ENCODE measurements at regions not wholly inside any gene's neighbourhood (a gene's known extent, or its start where the extent isn't known, plus 50 kb on each side); places are given as distances from the start of the nearest gene placed in this dataset.
"Not testable (repeated sequence)": the region's sequence is repeated elsewhere in the genome, so short reads cannot be mapped to it uniquely, and the experiment has no call there.

GRCh38 chr5:131042021-131042789 is 122.9 kb downstream of the HINT1 start:
- Mint-ChIP-seq H3K27ac (no peak overlapping the region), H3K4me1 (ENCODE audit: low read depth in 2 of 2) (no peaks in the 10 kb centered on the region), H3K4me3 (no peak overlapping the region), H3K27me3 (peaks cover 5 to 8% of the 10 kb centered on the region in 2 donors), H3K9me3 (peaks cover 0 to 7% of the 10 kb centered on the region in 2 donors), H3K36me3 (ENCODE audit: insufficient read depth) (no peaks in the 10 kb centered on the region)
- no peak for DNase-seq
- ATAC-seq (replicated peaks) = no peak

GRCh38 chr5:131023498-131023865 is 141.6 kb downstream of the HINT1 start:
- Mint-ChIP-seq H3K36me3 (ENCODE audit: insufficient read depth) (no peaks in the 10 kb centered on the region), H3K9me3 (no peaks in the 10 kb centered on the region), H3K4me3 (no peak overlapping the region), H3K27me3 (no peaks in the 10 kb centered on the region), H3K27ac (no peak overlapping the region), H3K4me1 (ENCODE audit: low read depth in 2 of 2) (peaks cover 0 to 2% of the 10 kb centered on the region in 2 donors)
- DNase-seq = no peak
- ATAC-seq (replicated peaks) = no peak

- Mint-ChIP-seq H3K9me3 (no peaks in the 10 kb centered on the region), H3K4me1 (ENCODE audit: low read depth in 2 of 2) (peaks cover 0 to 2% of the 10 kb centered on the region in 2 donors), H3K36me3 (ENCODE audit: insufficient read depth) (no peaks in the 10 kb centered on the region), H3K4me3 (no peak overlapping the region), H3K27me3 (peaks cover 0 to 3% of the 10 kb centered on the region in 2 donors), H3K27ac (no peak overlapping the region)
- ATAC-seq (replicated peaks) (no peak), DNase-seq (no peak)
Measured at GRCh38 chr5:131022811-131023497, 142.1 kb downstream of the HINT1 start.

- Mint-ChIP-seq H3K4me1 (ENCODE audit: low read depth in 2 of 2) (peaks cover 6 to 7% of the 10 kb centered on the region in 2 donors), H3K4me3 (no peak overlapping the region), H3K36me3 (ENCODE audit: insufficient read depth) (no peaks in the 10 kb centered on the region), H3K9me3 (no peaks in the 10 kb centered on the region), H3K27me3 (peaks cover 6 to 10% of the 10 kb centered on the region in 2 donors), H3K27ac (no peak overlapping the region)
- DNase-seq (no peak), ATAC-seq (replicated peaks) (no peak)
Measured at GRCh38 chr5:131021646-131022045, 143.4 kb downstream of the HINT1 start.

GRCh38 chr5:131019601-131020315 is 145.3 kb downstream of the HINT1 start:
- H3K9me3 Mint-ChIP-seq = no peaks in the 10 kb centered on the region
- no peak for DNase-seq
- H3K27ac Mint-ChIP-seq = no peak overlapping the region
- ATAC-seq (replicated peaks) = no peak
- H3K4me1 Mint-ChIP-seq (ENCODE audit: low read depth in 2 of 2) = peaks cover 7% of the 10 kb centered on the region in 2 donors
- no peak overlapping the region for H3K4me3 Mint-ChIP-seq
- peaks cover 9 to 10% of the 10 kb centered on the region in 2 donors for H3K27me3 Mint-ChIP-seq
- H3K36me3 Mint-ChIP-seq (ENCODE audit: insufficient read depth) = no peaks in the 10 kb centered on the region

- ATAC-seq (replicated peaks) (no peak), DNase-seq (no peak)
- H3K27me3 Mint-ChIP-seq = peaks cover 9 to 10% of the 10 kb centered on the region in 2 donors
- no peaks in the 10 kb centered on the region for H3K36me3 Mint-ChIP-seq (ENCODE audit: insufficient read depth)
- no peak overlapping the region for H3K27ac Mint-ChIP-seq
- H3K9me3 Mint-ChIP-seq = no peaks in the 10 kb centered on the region
- H3K4me1 Mint-ChIP-seq (ENCODE audit: low read depth in 2 of 2) = peaks cover 7% of the 10 kb centered on the region in 2 donors
- no peak overlapping the region for H3K4me3 Mint-ChIP-seq
Measured at GRCh38 chr5:131019111-131019510, 145.9 kb downstream of the HINT1 start.

- Mint-ChIP-seq H3K27ac (no peak overlapping the region), H3K4me1 (ENCODE audit: low read depth in 2 of 2) (no peaks in the 10 kb centered on the region), H3K4me3 (no peak overlapping the region), H3K9me3 (no peaks in the 10 kb centered on the region), H3K36me3 (ENCODE audit: insufficient read depth) (no peaks in the 10 kb centered on the region), H3K27me3 (peaks cover 35% of the 10 kb centered on the region in 2 donors)
- ATAC-seq (replicated peaks) (no peak), DNase-seq (no peak)
Measured at GRCh38 chr5:131008329-131008728, 156.7 kb downstream of the HINT1 start.

- H3K36me3 Mint-ChIP-seq (ENCODE audit: insufficient read depth) = no peaks in the 10 kb centered on the region
- no peaks in the 10 kb centered on the region for H3K9me3 Mint-ChIP-seq
- no peak for DNase-seq
- no peak overlapping the region for H3K4me3 Mint-ChIP-seq
- H3K27ac Mint-ChIP-seq = no peak overlapping the region
- peaks cover 35% of the 10 kb centered on the region in 2 donors for H3K27me3 Mint-ChIP-seq
- no peak for ATAC-seq (replicated peaks)
- H3K4me1 Mint-ChIP-seq (ENCODE audit: low read depth in 2 of 2) = no peaks in the 10 kb centered on the region
Measured at GRCh38 chr5:131005963-131006684, 158.9 kb downstream of the HINT1 start.

GRCh38 chr5:131001507-131001906 is 163.5 kb downstream of the HINT1 start:
- Mint-ChIP-seq H3K27me3 (peaks cover 21 to 33% of the 10 kb centered on the region in 2 donors), H3K4me1 (ENCODE audit: low read depth in 2 of 2) (no peaks in the 10 kb centered on the region), H3K9me3 (no peaks in the 10 kb centered on the region), H3K27ac (no peak overlapping the region), H3K36me3 (ENCODE audit: insufficient read depth) (no peaks in the 10 kb centered on the region), H3K4me3 (no peak overlapping the region)
- ATAC-seq (replicated peaks) (no peak), DNase-seq (no peak)

- DNase-seq = no peak
- peaks cover 13 to 21% of the 10 kb centered on the region in 2 donors for H3K27me3 Mint-ChIP-seq
- no peak for ATAC-seq (replicated peaks)
- no peak overlapping the region for H3K4me3 Mint-ChIP-seq
- H3K9me3 Mint-ChIP-seq = no peaks in the 10 kb centered on the region
- H3K27ac Mint-ChIP-seq = no peak overlapping the region
- H3K36me3 Mint-ChIP-seq (ENCODE audit: insufficient read depth) = no peaks in the 10 kb centered on the region
- no peaks in the 10 kb centered on the region for H3K4me1 Mint-ChIP-seq (ENCODE audit: low read depth in 2 of 2)
Measured at GRCh38 chr5:131000289-131000688, 164.8 kb downstream of the HINT1 start.

- not testable (repeated sequence) for H3K27ac Mint-ChIP-seq; H3K4me1 Mint-ChIP-seq (ENCODE audit: low read depth in 2 of 2); H3K4me3 Mint-ChIP-seq; H3K36me3 Mint-ChIP-seq (ENCODE audit: insufficient read depth); H3K9me3 Mint-ChIP-seq; ATAC-seq (replicated peaks); DNase-seq
- H3K27me3 Mint-ChIP-seq = peaks cover 7 to 30% of the 10 kb centered on the region in 2 donors
Measured at GRCh38 chr5:130996720-130997119, 168.3 kb downstream of the HINT1 start.

GRCh38 chr5:130995851-130996250 is 169.2 kb downstream of the HINT1 start:
- Mint-ChIP-seq H3K27me3 (peaks cover 7 to 35% of the 10 kb centered on the region in 2 donors), H3K36me3 (ENCODE audit: insufficient read depth) (no peaks in the 10 kb centered on the region), H3K4me1 (ENCODE audit: low read depth in 2 of 2) (no peaks in the 10 kb centered on the region), H3K27ac (no peak overlapping the region), H3K4me3 (no peak overlapping the region), H3K9me3 (no peaks in the 10 kb centered on the region)
- ATAC-seq (replicated peaks) (no peak), DNase-seq (no peak)

GRCh38 chr5:130995254-130995515 is 169.9 kb downstream of the HINT1 start:
- Mint-ChIP-seq H3K4me3 (no peak overlapping the region), H3K4me1 (ENCODE audit: low read depth in 2 of 2) (no peaks in the 10 kb centered on the region), H3K9me3 (no peaks in the 10 kb centered on the region), H3K36me3 (ENCODE audit: insufficient read depth) (no peaks in the 10 kb centered on the region), H3K27me3 (peaks cover 7 to 33% of the 10 kb centered on the region in 2 donors), H3K27ac (no peak overlapping the region)
- no peak for ATAC-seq (replicated peaks)
- DNase-seq = no peak
